GM12878 (cell line): ENCODE measurements at regions not wholly inside any gene's neighbourhood (a gene's known extent, or its start where the extent isn't known, plus 50 kb on each side); places are given as distances from the start of the nearest gene placed in this dataset.

Experiments
- ATAC-seq: fragments of 200-7000 bp; cut with Tn5 transposase; 3 replicates; pipeline ENCODE4 v1.9.1; 2020; ENCODE audit warnings: mild to moderate bottlenecking, moderate library complexity
- BruUV-seq: library from RNA; stranded (reverse); fragments of 400-500 nt; replicated peaks from 2 replicates; lab custom pipeline; 2021; lab: Mats Ljungman, UMichigan
- CTCF ChIA-PET: fragments of 300-600 bp; sonication (Branson Sonifier 250); formaldehyde crosslinking; extraction: SDS; loops from one replicate; lab custom pipeline; 2021; ENCODE audit warnings: inconsistent platforms; lab: Yijun Ruan, JAX
- POLR2A ChIA-PET: fragments of 350-600 bp; formaldehyde crosslinking; extraction: SDS; loops from one replicate; lab custom pipeline; 2021; ENCODE audit warnings: inconsistent platforms; lab: Charles Lee
- RAD21 ChIA-PET: fragments of 300-600 bp; sonication (Branson Sonifier 250); formaldehyde crosslinking; loops from one replicate; lab custom pipeline; 2023; ENCODE audit warnings: antibody characterized with exemption; ENCODE audit not compliant: unreplicated experiment; lab: Charles Lee
- SMC1A ChIA-PET: fragments of 300-600 bp; sonication (Branson Sonifier 250); formaldehyde crosslinking; loops from one replicate; lab custom pipeline; 2023; ENCODE audit not compliant: unreplicated experiment, uncharacterized antibody; lab: Charles Lee
- DNase-seq: peaks from one replicate; pipeline ENCODE4 v3.0.0-alpha.2; 2011; ENCODE audit warnings: low read depth, low spot score
- FAIRE-seq: peaks from 3 replicates; lab custom pipeline; 2011; peaks lifted over from hg19 to GRCh38; lab: Jason Lieb, UNC
- H2AFZ ChIP-seq: 2 replicates; pipeline ENCODE4 v1.6.0; 2011; ENCODE audit warnings: low read depth, low read length, control low read depth; ENCODE audit not compliant: control insufficient read depth
- H3K27ac ChIP-seq: 2 replicates; pipeline ENCODE4 v1.5.1; 2011; ENCODE audit warnings: control low read depth; ENCODE audit not compliant: control insufficient read depth, insufficient read depth
- H3K27me3 ChIP-seq, 2 experiments: replicated peaks in 1 of 2; 2 replicates each; pipeline versions ENCODE4 v1.6.0 to v1.6.1; 2011; ENCODE audit warnings: low read length in 1 of 2; ENCODE audit not compliant: control insufficient read depth in 2 of 2, insufficient read depth in 2 of 2
- H3K36me3 ChIP-seq, 2 experiments: 2 replicates each; pipeline ENCODE4 v1.5.1; 2011; ENCODE audit warnings: low read length in 1 of 2; ENCODE audit not compliant: control insufficient read depth in 2 of 2, insufficient read depth in 2 of 2
- H3K4me1 ChIP-seq: 2 replicates; pipeline ENCODE4 v1.6.1; 2011; ENCODE audit warnings: mild to moderate bottlenecking, low read length, moderate library complexity, mixed read lengths; ENCODE audit not compliant: control insufficient read depth, insufficient read depth
- H3K4me2 ChIP-seq: 2 replicates; pipeline ENCODE4 v1.6.0; 2011; ENCODE audit warnings: control low read depth; ENCODE audit not compliant: control insufficient read depth, insufficient read depth
- H3K4me3 ChIP-seq: fragments of 200-600 bp; sonication (generic); 2 replicates; pipeline ENCODE4 v1.5.1; 2016
- H3K79me2 ChIP-seq: 2 replicates; pipeline ENCODE4 v1.6.0; 2011; ENCODE audit warnings: low read length; ENCODE audit not compliant: control insufficient read depth, insufficient read depth
- H3K9ac ChIP-seq: 2 replicates; pipeline ENCODE4 v1.8.0; 2011; ENCODE audit warnings: low read length, control low read depth, mixed read lengths; ENCODE audit not compliant: control insufficient read depth, insufficient read depth
- H3K9me3 ChIP-seq: replicated peaks from 3 replicates; pipeline ENCODE4 v1.5.1; 2011; ENCODE audit warnings: mild to moderate bottlenecking, low read length; ENCODE audit not compliant: control insufficient read depth, insufficient read depth
- H4K20me1 ChIP-seq: 2 replicates; pipeline ENCODE4 v1.6.0; 2011; ENCODE audit not compliant: control insufficient read depth, insufficient read depth
- ATF7 ChIP-seq: fragments of 450-650 bp; IDR thresholded peaks from 2 replicates; pipeline ENCODE4 v1.6.1; 2016; ENCODE audit warnings: low read depth, mild to moderate bottlenecking
- FOXM1 ChIP-seq: IDR thresholded peaks from 2 replicates; pipeline ENCODE4 v1.6.1; 2012; ENCODE audit warnings: low read depth, mild to moderate bottlenecking, inconsistent platforms, low read length, moderate library complexity
- HDAC6 ChIP-seq: fragments of 200-600 bp; sonication (generic); IDR thresholded peaks from one replicate; pipeline ENCODE4 v1.8.0; 2017; ENCODE audit warnings: antibody characterized with exemption; ENCODE audit not compliant: unreplicated experiment
- KDM1A ChIP-seq: fragments of 200-600 bp; sonication (generic); IDR thresholded peaks from 2 replicates; pipeline ENCODE4 v1.6.1; 2016; ENCODE audit warnings: borderline replicate concordance
- MEF2A ChIP-seq: IDR thresholded peaks from 2 replicates; pipeline ENCODE4 v1.6.1; 2011; ENCODE audit warnings: low read depth, mild to moderate bottlenecking, low read length, moderate library complexity; ENCODE audit not compliant: insufficient read depth
- MTA3 ChIP-seq: IDR thresholded peaks from 2 replicates; pipeline ENCODE4 v1.6.1; 2012; ENCODE audit warnings: low read length, inconsistent platforms, borderline replicate concordance
- NFYA ChIP-seq: IDR thresholded peaks from 2 replicates; pipeline ENCODE4 v1.6.1; 2011; ENCODE audit warnings: low read depth, mild to moderate bottlenecking, low read length, improper control_type of control experiment, borderline replicate concordance
- PAX5 ChIP-seq: IDR thresholded peaks from 2 replicates; pipeline ENCODE4 v1.6.1; 2011; ENCODE audit warnings: low read depth, low read length, borderline replicate concordance
- PKNOX1 ChIP-seq: fragments of 450-650 bp; IDR thresholded peaks from 2 replicates; pipeline ENCODE4 v1.6.1; 2016; ENCODE audit warnings: mild to moderate bottlenecking
- SREBF2 ChIP-seq: IDR thresholded peaks from 2 replicates; pipeline ENCODE4 v1.6.1; 2012; ENCODE audit warnings: mild to moderate bottlenecking, low read length
- STAT3 ChIP-seq: IDR thresholded peaks from 2 replicates; pipeline ENCODE4 v1.6.1; 2011; ENCODE audit warnings: low read depth, low read length, improper control_type of control experiment
- TCF7 ChIP-seq: IDR thresholded peaks from 2 replicates; pipeline ENCODE4 v1.6.1; 2014; ENCODE audit warnings: antibody characterized with exemption, borderline replicate concordance
- ZBTB11 ChIP-seq: fragments of 450-650 bp; formaldehyde crosslinking; IDR thresholded peaks from 2 replicates; pipeline ENCODE4 v1.5.0; 2022; ENCODE audit warnings: mild to moderate bottlenecking, missing genetic modification characterization
- WGBS: methylation state at CpG from one replicate; pipeline ENCODE4 v1.1.6; 2016; ENCODE audit warnings: low lambda C conversion rate; ENCODE audit not compliant: insufficient replicate concordance, insufficient coverage; ENCODE audit errors: missing lambda C conversion rate; 5-methylcytosine and 5-hydroxymethylcytosine counted together
- in situ Hi-C: fragments of 300-500 bp; cut with MboI; formaldehyde crosslinking; loops from 9 replicates; pipeline ENCODE4 v1.14.3; 2018; ENCODE audit warnings: mixed read lengths
- intact Hi-C: fragments of 100-400 bp; cut with micrococcal nuclease; formaldehyde crosslinking; loops from one replicate; pipeline ENCODE4 v1.14.2; 2022; ENCODE audit not compliant: unreplicated experiment
- TF ChIP-seq, protein P1 (sequence below): fragments of 450-650 bp; IDR thresholded peaks from 2 replicates; pipeline ENCODE4 v1.6.1; 2018; ENCODE audit warnings: borderline replicate concordance, mild to moderate bottlenecking; ENCODE audit not compliant: partially characterized antibody
- TF ChIP-seq, protein P2 (sequence below): IDR thresholded peaks from 2 replicates; pipeline ENCODE4 v1.6.1; 2011; ENCODE audit warnings: mild to moderate bottlenecking, low read depth, low read length, moderate library complexity; ENCODE audit not compliant: insufficient replicate concordance

DNA sequence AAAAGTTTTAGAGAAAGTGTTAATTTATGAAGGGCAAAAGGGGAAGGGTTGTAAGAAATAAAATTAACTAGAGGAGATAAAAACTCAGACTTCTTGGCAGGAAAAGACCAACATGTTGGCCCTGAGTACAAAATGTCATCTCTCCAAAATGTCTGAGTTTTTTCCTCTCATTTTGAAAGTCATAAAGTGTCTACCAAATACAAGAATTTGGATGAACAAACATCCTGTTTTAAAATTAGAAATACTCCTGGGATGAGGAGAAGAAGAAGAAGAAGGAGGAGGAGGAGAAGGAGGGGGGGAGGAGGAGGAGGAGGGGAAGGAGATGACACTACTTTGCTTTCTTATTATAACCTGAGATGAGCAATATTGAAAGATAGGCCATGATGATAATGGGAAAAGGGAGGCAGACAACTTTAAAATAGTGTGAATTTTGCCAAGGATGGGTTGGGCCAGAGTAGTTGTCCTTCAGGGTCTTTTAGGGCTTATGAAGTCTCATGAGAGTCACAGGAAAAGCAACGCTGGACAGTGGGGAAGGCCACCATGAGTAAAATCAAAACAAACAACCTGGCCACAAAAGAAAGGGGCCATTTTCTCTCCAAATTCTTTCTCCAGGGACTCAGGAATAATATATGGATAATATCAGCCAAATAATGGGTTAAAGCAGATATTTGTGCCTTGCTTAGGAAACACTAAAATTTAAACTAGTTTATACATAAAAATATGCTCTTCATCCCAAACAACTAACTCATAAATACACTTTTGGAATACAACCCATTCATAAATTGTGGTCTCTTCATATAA, 632.9 kb downstream of the EPHA3 start:
- in situ Hi-C loops: no loop called here
- BruUV-seq: no TSS peak
- ChIA-PET SMC1A (interaction anchor here (0.7 to 0.9 kb wide), 2 partner anchors 9 to 295 kb away, joined by 3 read pairs; no protein-coding TSS in a partner anchor), POLR2A (no interaction called here), CTCF (no interaction called here), RAD21 (no interaction called here)
- no peak overlapping the region for H3K4me2 ChIP-seq
- no peak overlapping the region for H3K9ac ChIP-seq
- no peak for ATAC-seq
- no peak for DNase-seq
- intact Hi-C loops: no loop called here
- WGBS: 6% methylated on average over 1 of the region's 1 CpG
- H3K36me3 ChIP-seq: no peaks in the 10 kb centered on the region
- H3K27me3 ChIP-seq: no peaks in the 10 kb centered on the region
- H4K20me1 ChIP-seq: no peaks in the 10 kb centered on the region
- H2AFZ ChIP-seq: no peak overlapping the region
- H3K4me3 ChIP-seq: no peak overlapping the region
- H3K9me3 ChIP-seq: no peaks in the 10 kb centered on the region
- no peak overlapping the region for H3K27ac ChIP-seq
- no peaks in the 10 kb centered on the region for H3K4me1 ChIP-seq
- no peaks in the 10 kb centered on the region for H3K79me2 ChIP-seq
- FAIRE-seq: no peak
- TF ChIP-seq, protein P1, sequence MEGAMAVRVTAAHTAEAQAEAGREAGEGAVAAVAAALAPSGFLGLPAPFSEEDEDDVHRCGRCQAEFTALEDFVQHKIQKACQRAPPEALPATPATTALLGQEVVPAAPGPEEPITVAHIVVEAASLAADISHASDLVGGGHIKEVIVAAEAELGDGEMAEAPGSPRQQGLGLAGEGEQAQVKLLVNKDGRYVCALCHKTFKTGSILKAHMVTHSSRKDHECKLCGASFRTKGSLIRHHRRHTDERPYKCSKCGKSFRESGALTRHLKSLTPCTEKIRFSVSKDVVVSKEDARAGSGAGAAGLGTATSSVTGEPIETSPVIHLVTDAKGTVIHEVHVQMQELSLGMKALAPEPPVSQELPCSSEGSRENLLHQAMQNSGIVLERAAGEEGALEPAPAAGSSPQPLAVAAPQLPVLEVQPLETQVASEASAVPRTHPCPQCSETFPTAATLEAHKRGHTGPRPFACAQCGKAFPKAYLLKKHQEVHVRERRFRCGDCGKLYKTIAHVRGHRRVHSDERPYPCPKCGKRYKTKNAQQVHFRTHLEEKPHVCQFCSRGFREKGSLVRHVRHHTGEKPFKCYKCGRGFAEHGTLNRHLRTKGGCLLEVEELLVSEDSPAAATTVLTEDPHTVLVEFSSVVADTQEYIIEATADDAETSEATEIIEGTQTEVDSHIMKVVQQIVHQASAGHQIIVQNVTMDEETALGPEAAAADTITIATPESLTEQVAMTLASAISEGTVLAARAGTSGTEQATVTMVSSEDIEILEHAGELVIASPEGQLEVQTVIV: no peak
- TF ChIP-seq NFYA (no peak), PAX5 (no peak), KDM1A (no peak), MTA3 (no peak), SREBF2 (no peak), HDAC6 (no peak), PKNOX1 (no peak), MEF2A (no peak), FOXM1 (no peak), TCF7 (no peak), STAT3 (no peak), ZBTB11 (no peak), ATF7 (no peak)
- TF ChIP-seq, protein P2, sequence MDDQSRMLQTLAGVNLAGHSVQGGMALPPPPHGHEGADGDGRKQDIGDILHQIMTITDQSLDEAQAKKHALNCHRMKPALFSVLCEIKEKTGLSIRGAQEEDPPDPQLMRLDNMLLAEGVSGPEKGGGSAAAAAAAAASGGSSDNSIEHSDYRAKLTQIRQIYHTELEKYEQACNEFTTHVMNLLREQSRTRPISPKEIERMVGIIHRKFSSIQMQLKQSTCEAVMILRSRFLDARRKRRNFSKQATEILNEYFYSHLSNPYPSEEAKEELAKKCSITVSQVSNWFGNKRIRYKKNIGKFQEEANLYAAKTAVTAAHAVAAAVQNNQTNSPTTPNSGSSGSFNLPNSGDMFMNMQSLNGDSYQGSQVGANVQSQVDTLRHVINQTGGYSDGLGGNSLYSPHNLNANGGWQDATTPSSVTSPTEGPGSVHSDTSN: no peak
